ENCODE measurements at regions not wholly inside any gene's neighbourhood (a gene's known extent, or its start where the extent isn't known, plus 50 kb on each side); places are given as distances from the start of the nearest gene placed in this dataset.
"Not testable (repeated sequence)": the region's sequence is repeated elsewhere in the genome, so short reads cannot be mapped to it uniquely, and the experiment has no call there.

- not testable (repeated sequence) for TF ChIP-seq CTCF (conservative IDR thresholded peaks at IDR 0.05; ENCODE audit: low read length); EZH2phosphoT487 (IDR thresholded peaks at IDR 0.05; ENCODE audit: borderline replicate concordance)
These were observed 470.6 kb upstream of the RGS6 start for GRCh38 chr14:71461617-71462016.

All from Loucy (cell line).